Esophagus squamous epithelium (tissue), 5 donors: ENCODE measurements at regions not wholly inside any gene's neighbourhood (a gene's known extent, or its start where the extent isn't known, plus 50 kb on each side); places are given as distances from the start of the nearest gene placed in this dataset.

ENCODE experiments used
- DNase-seq: peaks from one replicate; lab custom pipeline; 2025; lab: John Stamatoyannopoulos, UW
- H3K27ac ChIP-seq, 4 donors: fragments of 200-600 bp; sonication (generic); one replicate each; pipeline ENCODE4 v1.5.1; 2016 to 2019; ENCODE audit warnings: mild to moderate bottlenecking in 1 of 4
- H3K27me3 ChIP-seq, 4 donors: fragments of 200-600 bp; sonication (generic); 1 replicate in 3 of 4; 2 replicates in 1 of 4; pipeline versions ENCODE4 v1.5.1 to v1.6.0; 2017 to 2021; ENCODE audit warnings: antibody characterized with exemption in 1 of 4
- H3K36me3 ChIP-seq, 3 donors: fragments of 200-600 bp; sonication (generic); one replicate each; pipeline ENCODE4 v1.5.1; 2016 to 2019
- H3K4me1 ChIP-seq, 3 donors: fragments of 200-600 bp; sonication (generic); one replicate each; pipeline ENCODE4 v1.5.1; 2017 to 2019
- H3K4me3 ChIP-seq, 4 donors: fragments of 200-600 bp; sonication (generic); 1 replicate in 3 of 4; 2 replicates in 1 of 4; pipeline ENCODE4 v1.5.1; 2016 to 2019; ENCODE audit warnings: mild to moderate bottlenecking in 2 of 4, moderate library complexity in 1 of 4
- H3K9me3 ChIP-seq, 3 donors: fragments of 200-600 bp; sonication (generic); one replicate each; pipeline ENCODE4 v1.5.1; 2016 to 2019
- CTCF ChIP-seq, 6 experiments: fragments of 450-650 bp in 4 of 6; fragments of 200-600 bp in 2 of 6; sonication (generic) in 2 of 6; IDR thresholded peaks; one replicate each; pipeline ENCODE4 v1.5.1; 2016 to 2019; ENCODE audit warnings: antibody characterized with exemption in 6 of 6, mild to moderate bottlenecking in 4 of 6, moderate library complexity in 4 of 6
- POLR2A ChIP-seq, 4 donors: fragments of 450-650 bp; IDR thresholded peaks; one replicate each; pipeline ENCODE4 v1.6.1; 2017; ENCODE audit warnings: antibody characterized with exemption in 4 of 4, mild to moderate bottlenecking in 4 of 4, moderate library complexity in 3 of 4
- WGBS, 2 donors: methylation state at CpG; one replicate each; pipeline ENCODE4 v1.1.5; 2018; 5-methylcytosine and 5-hydroxymethylcytosine counted together
- intact Hi-C: fragments of 100-400 bp; cut with DNase I; formaldehyde crosslinking; loops from one replicate; pipeline ENCODE4 v1.15.0; 2022
- donor health status: DM: yes; HTN: yes; CAD: no.

- WGBS, 2 donors, result 17 to 19% methylated on average over 2 of the region's 2 CpGs
- no peaks in the 10 kb centered on the region for H3K9me3 ChIP-seq
- H3K27me3 ChIP-seq, result no peaks in the 10 kb centered on the region
- no peak overlapping the region for H3K27ac ChIP-seq
- no peak overlapping the region for H3K4me3 ChIP-seq
- DNase-seq, result no peak
- intact Hi-C loops, result no loop called here
- H3K4me1 ChIP-seq, result no peaks in the 10 kb centered on the region
- no peaks in the 10 kb centered on the region for H3K36me3 ChIP-seq
- TF ChIP-seq POLR2A (IDR thresholded peaks at IDR 0.05) (no peak), CTCF (IDR thresholded peaks at IDR 0.05) (peak in 3 of 6 experiments; percentile 21 to 33 (median 25))
Measured at GRCh38 chr6:75546381-75546780, 52.8 kb upstream of the FILIP1 start.

- DNase-seq, result no peak
- Histone ChIP-seq H3K36me3 (no peaks in the 10 kb centered on the region), H3K27ac (no peak overlapping the region), H3K27me3 (no peaks in the 10 kb centered on the region), H3K4me3 (no peak overlapping the region), H3K9me3 (no peaks in the 10 kb centered on the region), H3K4me1 (no peaks in the 10 kb centered on the region)
- intact Hi-C loops, result no loop called here
- TF ChIP-seq POLR2A (IDR thresholded peaks at IDR 0.05) (no peak), CTCF (IDR thresholded peaks at IDR 0.05) (no peak)
Measured at GRCh38 chr6:75550544-75551167, 51.0 kb upstream of the SENP6 start.

- Histone ChIP-seq H3K9me3 (no peaks in the 10 kb centered on the region), H3K27ac (no peak overlapping the region), H3K36me3 (no peaks in the 10 kb centered on the region), H3K4me1 (no peaks in the 10 kb centered on the region), H3K27me3 (no peaks in the 10 kb centered on the region), H3K4me3 (no peak overlapping the region)
- intact Hi-C loops, result no loop called here
- TF ChIP-seq CTCF (IDR thresholded peaks at IDR 0.05) (no peak), POLR2A (IDR thresholded peaks at IDR 0.05) (no peak)
- DNase-seq, result no peak
- WGBS, 2 donors, result 65 to 72% methylated on average over 2 of the region's 2 CpGs
Measured at GRCh38 chr6:75551367-75551952, 50.2 kb upstream of the SENP6 start.
